GM10266 (cell line): ENCODE measurements at regions not wholly inside any gene's neighbourhood (a gene's known extent, or its start where the extent isn't known, plus 50 kb on each side); places are given as distances from the start of the nearest gene placed in this dataset.

ENCODE experiments used
- DNase-seq: peaks from one replicate; pipeline ENCODE4 v3.0.0; 2012; ENCODE audit errors: extremely low spot score
- TF ChIP-seq, protein P1 (sequence below): IDR thresholded peaks from 2 replicates; pipeline ENCODE4 v1.5.1; 2012; ENCODE audit warnings: mild to moderate bottlenecking, low read depth; ENCODE audit not compliant: control insufficient read depth, insufficient read depth; ENCODE audit errors: missing control alignments

DNA sequence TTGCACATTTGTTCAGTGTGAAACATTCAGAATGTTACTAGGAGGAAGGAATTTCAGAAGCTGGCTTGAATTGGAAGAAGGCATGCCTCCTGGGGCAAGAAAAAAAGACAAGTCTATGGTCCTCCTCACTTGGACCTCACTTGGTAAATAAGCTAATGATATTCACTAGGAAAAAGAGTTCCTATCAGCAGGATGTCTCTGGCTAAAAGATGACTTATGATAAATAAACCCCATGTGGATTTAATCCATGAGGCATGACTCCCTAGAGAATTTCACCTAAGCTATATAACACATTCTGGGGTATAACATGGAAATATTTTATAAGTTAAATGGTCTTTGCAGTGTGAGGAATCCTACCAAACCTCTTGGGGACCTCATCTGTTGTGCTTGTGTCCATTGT, 199.9 kb downstream of the LRIG3 start:
- TF ChIP-seq, protein P1, sequence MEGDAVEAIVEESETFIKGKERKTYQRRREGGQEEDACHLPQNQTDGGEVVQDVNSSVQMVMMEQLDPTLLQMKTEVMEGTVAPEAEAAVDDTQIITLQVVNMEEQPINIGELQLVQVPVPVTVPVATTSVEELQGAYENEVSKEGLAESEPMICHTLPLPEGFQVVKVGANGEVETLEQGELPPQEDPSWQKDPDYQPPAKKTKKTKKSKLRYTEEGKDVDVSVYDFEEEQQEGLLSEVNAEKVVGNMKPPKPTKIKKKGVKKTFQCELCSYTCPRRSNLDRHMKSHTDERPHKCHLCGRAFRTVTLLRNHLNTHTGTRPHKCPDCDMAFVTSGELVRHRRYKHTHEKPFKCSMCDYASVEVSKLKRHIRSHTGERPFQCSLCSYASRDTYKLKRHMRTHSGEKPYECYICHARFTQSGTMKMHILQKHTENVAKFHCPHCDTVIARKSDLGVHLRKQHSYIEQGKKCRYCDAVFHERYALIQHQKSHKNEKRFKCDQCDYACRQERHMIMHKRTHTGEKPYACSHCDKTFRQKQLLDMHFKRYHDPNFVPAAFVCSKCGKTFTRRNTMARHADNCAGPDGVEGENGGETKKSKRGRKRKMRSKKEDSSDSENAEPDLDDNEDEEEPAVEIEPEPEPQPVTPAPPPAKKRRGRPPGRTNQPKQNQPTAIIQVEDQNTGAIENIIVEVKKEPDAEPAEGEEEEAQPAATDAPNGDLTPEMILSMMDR: no peak
- no peak for DNase-seq

DNA sequence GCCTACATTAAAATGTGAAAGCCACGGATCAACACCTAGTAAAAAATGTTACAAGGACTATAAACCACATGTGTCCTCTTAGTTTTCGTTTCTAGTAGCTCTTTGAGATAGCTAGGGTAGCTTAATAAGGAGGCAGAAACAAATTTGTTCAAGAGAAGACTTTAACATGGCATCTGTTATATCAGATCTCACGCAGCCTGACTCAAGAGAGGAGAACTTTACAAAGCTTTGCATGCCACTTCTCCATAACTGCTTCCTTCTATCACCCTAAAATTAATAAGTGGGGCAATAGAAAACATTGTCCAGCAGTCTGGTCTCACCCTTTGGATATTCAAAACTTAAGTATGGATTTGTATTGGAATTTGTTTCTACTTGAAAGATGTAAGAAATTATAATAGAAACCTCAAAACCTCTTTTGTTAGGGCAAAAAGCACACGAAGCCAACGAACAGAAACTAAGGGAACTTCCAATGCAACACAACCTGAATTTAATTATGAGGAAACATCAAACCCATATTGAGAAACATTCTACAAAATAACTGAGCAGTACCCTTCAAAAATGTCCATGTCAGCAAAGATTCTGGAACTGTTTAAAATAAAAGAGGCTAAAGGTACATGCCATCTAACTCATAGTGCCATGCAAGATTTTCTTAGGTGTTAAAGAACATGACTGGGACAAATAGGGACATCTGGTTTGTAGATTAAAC, 194.8 kb downstream of the LRIG3 start:
- TF ChIP-seq, protein P1: no peak

DNA sequence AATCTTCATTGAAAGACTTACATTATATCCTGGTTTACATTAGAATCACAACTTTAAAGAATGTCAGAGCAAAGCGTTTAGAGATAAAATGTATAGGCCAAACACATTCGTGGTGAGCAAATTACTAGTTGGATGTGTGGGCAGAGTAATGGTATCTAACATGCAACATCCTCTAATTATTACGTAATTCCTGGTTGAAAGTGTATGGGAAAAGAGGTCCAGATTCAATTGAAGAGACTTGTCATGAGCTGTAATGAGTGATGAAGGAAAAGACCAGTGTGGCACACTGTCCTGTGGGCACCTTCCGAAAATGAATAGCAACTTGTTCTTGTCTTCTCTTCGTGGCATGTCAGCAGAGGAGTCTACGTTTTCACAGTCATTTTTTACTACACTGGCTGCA, 192.8 kb downstream of the LRIG3 start:
- TF ChIP-seq, protein P1: no peak
- DNase-seq: no peak

More for the DNA sequence above, 194.8 kb downstream of the LRIG3 start:
- no peak for DNase-seq

DNA sequence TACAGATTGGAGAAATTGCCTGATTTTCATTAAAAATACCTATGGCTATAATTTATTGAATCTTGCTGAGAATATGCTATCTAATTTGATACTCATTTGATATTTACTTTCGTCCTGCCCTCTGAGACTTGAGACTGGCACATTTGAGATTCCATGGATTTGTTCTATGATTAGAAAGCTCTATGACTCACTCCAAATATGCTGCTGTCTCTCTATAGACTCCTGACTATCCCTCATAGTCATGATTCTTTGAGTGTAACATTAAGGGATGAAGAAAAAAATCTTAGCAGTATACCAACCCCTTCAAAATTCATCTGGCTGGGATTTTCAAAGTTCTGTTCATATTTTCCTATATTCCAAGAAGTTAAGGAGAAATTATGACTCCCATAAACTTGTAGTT, 191.9 kb downstream of the LRIG3 start:
- no peak for DNase-seq

DNA sequence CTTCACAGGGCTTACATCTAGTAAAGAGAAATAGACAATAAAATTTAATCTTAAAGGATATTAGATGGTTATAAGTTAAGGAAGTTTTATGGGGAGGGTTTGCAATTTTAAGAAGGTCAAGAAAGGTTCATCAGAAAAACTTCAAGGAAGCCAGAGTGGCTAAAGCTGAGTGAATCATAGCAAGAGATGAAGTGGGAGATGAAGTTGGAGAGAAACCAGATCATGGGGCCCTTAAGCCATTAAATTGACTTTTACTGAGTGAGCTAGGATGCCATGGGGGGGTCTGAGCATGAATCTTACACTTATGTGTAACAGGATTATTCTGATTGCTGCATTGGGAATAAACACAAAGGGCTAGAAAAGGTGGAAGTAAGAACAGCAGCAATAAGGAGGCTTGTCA, 189.2 kb downstream of the LRIG3 start:
- TF ChIP-seq, protein P1: no peak
- DNase-seq: no peak

More for the DNA sequence above, 191.9 kb downstream of the LRIG3 start:
- TF ChIP-seq, protein P1: no peak

DNA sequence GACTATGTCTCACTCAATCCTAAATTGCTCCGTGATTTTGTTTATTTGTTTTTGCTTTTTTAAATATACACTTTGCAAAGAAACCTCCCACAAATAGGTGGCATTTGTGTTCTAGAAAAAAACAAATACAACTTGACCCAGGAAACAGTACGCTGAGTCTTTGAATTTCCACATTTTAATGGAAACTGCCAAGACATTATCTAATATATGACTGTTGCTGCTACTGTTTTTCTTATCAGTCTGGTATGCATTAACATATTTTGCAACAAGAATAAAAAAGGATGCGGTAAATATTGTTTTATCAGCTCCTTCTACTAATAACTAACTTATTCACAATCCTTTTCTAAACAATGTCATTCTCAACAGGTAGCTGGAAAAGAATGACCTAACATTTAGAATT, 187.4 kb downstream of the LRIG3 start:
- TF ChIP-seq, protein P1: no peak
- DNase-seq: no peak

DNA sequence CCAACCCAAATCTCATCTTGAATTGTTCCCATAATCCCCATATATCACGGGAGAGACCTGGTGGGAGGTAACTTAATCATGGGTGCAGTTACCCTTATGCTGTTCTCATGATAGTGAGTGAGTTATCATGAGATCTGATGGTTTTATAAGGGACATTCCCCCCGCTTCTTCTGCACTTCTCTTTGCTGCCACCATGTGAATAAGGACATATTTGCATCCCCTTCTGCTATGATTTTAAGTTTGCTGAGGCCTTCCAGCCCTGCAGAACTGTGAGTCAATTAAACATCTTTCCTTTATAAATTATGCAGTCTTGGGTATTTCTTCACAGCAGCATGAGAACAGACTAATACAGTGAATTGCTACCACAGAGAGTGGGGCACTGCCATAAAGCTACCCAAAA, 179.1 kb downstream of the LRIG3 start:
- DNase-seq: no peak
- TF ChIP-seq, protein P1: no peak
